ENCODE measurements at regions not wholly inside any gene's neighbourhood (a gene's known extent, or its start where the extent isn't known, plus 50 kb on each side); places are given as distances from the start of the nearest gene placed in this dataset.

GRCh38 chr9:75532233-75533050 lies 358.0 kb upstream of the PCSK5 start:
- TF ChIP-seq EZH2 (IDR thresholded peaks at IDR 0.05): no peak
- no peak for TF ChIP-seq POLR2AphosphoS5 (IDR thresholded peaks at IDR 0.05; ENCODE audit: borderline replicate concordance, low read depth, low read length)
- no peak for TF ChIP-seq FOXP2 (optimal IDR thresholded peaks at IDR 0.05; ENCODE audit: control extremely low read depth, extremely low read length, insufficient read depth)
